H1 (cell line): ENCODE measurements at regions not wholly inside any gene's neighbourhood (a gene's known extent, or its start where the extent isn't known, plus 50 kb on each side); places are given as distances from the start of the nearest gene placed in this dataset.

Experiments used
- CTCF ChIA-PET: fragments of 300-600 bp; sonication (Branson Sonifier 250); formaldehyde crosslinking; loops from one replicate; lab custom pipeline; 2021; ENCODE audit not compliant: partially characterized antibody; lab: Charles Lee
- POLR2A ChIA-PET: fragments of 300-600 bp; sonication (Branson Sonifier 250); formaldehyde crosslinking; loops from one replicate; lab custom pipeline; 2021; ENCODE audit warnings: inconsistent platforms; ENCODE audit not compliant: partially characterized antibody; lab: Charles Lee
- DNase-seq, 2 experiments: peaks; one replicate each; pipeline versions ENCODE4 v3.0.0 to v3.0.0-alpha.2; 2010 to 2022; ENCODE audit warnings: low spot score in 2 of 2, low read depth in 1 of 2, mixed read lengths in 1 of 2
- FAIRE-seq: peaks from 2 replicates; lab custom pipeline; 2011; peaks lifted over from hg19 to GRCh38; lab: Jason Lieb, UNC
- H2AFZ ChIP-seq: 2 replicates; pipeline ENCODE4 v1.8.1; 2012; ENCODE audit warnings: low read length, inconsistent platforms
- H2AK5ac ChIP-seq: 2 replicates; pipeline ENCODE4 v1.6.1; 2013; ENCODE audit warnings: low read depth, low read length
- H2BK120ac ChIP-seq: replicated peaks from 2 replicates; pipeline ENCODE3; 2013; ENCODE audit warnings: low read depth, low read length, inconsistent platforms
- H2BK12ac ChIP-seq: 2 replicates; pipeline ENCODE4 v1.6.1; 2013; ENCODE audit warnings: low read depth, low read length
- H2BK15ac ChIP-seq: 2 replicates; pipeline ENCODE4 v1.6.1; 2013; ENCODE audit warnings: low read length
- H2BK20ac ChIP-seq: 2 replicates; pipeline ENCODE4 v1.6.1; 2013; ENCODE audit warnings: low read length
- H2BK5ac ChIP-seq: 2 replicates; pipeline ENCODE4 v1.6.1; 2013; ENCODE audit warnings: low read depth, low read length
- H3K14ac ChIP-seq: 2 replicates; pipeline ENCODE4 v1.6.1; 2013; ENCODE audit warnings: inconsistent platforms; ENCODE audit not compliant: insufficient read length
- H3K18ac ChIP-seq: 2 replicates; pipeline ENCODE4 v1.6.1; 2013; ENCODE audit warnings: low read length; ENCODE audit errors: extremely low read depth
- H3K23ac ChIP-seq: 2 replicates; pipeline ENCODE4 v1.6.1; 2013; ENCODE audit warnings: inconsistent platforms; ENCODE audit not compliant: insufficient read length
- H3K23me2 ChIP-seq: 2 replicates; pipeline ENCODE4 v1.6.1; 2013; ENCODE audit warnings: low read depth, low read length
- H3K27ac ChIP-seq: 2 replicates; pipeline ENCODE4 v1.6.1; 2011; ENCODE audit warnings: low read depth, low read length, inconsistent platforms
- H3K27me3 ChIP-seq, 4 experiments: replicated peaks in 1 of 4; 1 replicate in 1 of 4; 2 replicates in 3 of 4; pipeline versions ENCODE4 v1.6.1 to v1.8.1; 2011 to 2013; ENCODE audit warnings: low read length in 3 of 4, mild to moderate bottlenecking in 3 of 4, inconsistent platforms in 2 of 4, mixed read lengths in 2 of 4, moderate library complexity in 1 of 4; ENCODE audit not compliant: control insufficient read depth in 3 of 4, insufficient read depth in 3 of 4; ENCODE audit errors: extremely low read depth in 1 of 4
- H3K36me3 ChIP-seq, 4 experiments: 2 replicates each; pipeline versions ENCODE4 v1.6.1 to v1.8.1; 2011 to 2013; ENCODE audit warnings: mild to moderate bottlenecking in 4 of 4, low read length in 3 of 4, moderate library complexity in 2 of 4, control low read depth in 1 of 4, inconsistent platforms in 1 of 4; ENCODE audit not compliant: insufficient read depth in 4 of 4, control insufficient read depth in 2 of 4
- H3K4ac ChIP-seq: replicated peaks from 2 replicates; pipeline ENCODE3; 2013; ENCODE audit warnings: low read length, low read depth, mixed read lengths, inconsistent platforms; ENCODE audit not compliant: insufficient read length
- H3K4me1 ChIP-seq, 4 experiments: replicated peaks in 1 of 4; 1 replicate in 1 of 4; 2 replicates in 3 of 4; pipeline versions ENCODE4 v1.6.1 to v1.8.1; 2011 to 2013; ENCODE audit warnings: low read length in 3 of 4, inconsistent platforms in 2 of 4, mixed read lengths in 1 of 4; ENCODE audit not compliant: insufficient read depth in 4 of 4, control insufficient read depth in 3 of 4
- H3K4me2 ChIP-seq, 2 experiments: 2 replicates each; pipeline versions ENCODE4 v1.6.1 to v1.8.1; 2011 to 2013; ENCODE audit warnings: low read depth in 2 of 2, low read length in 2 of 2, control low read depth in 1 of 2, inconsistent platforms in 1 of 2, mild to moderate bottlenecking in 1 of 2; ENCODE audit not compliant: insufficient read depth in 1 of 2
- H3K4me3 ChIP-seq, 4 experiments: fragments of 200-600, 300-600 bp in 1 of 4; sonication (generic), shearing (Covaris generic), sonication (Bioruptor Twin) in 1 of 4; 2 replicates each; pipeline versions ENCODE4 v1.5.1 to v1.8.1; 2011 to 2016; ENCODE audit warnings: low read length in 4 of 4, low read depth in 3 of 4, control low read depth in 2 of 4, inconsistent platforms in 2 of 4, mild to moderate bottlenecking in 2 of 4, mixed read lengths in 1 of 4, moderate library complexity in 1 of 4; ENCODE audit not compliant: insufficient read depth in 2 of 4; ENCODE audit errors: extremely low read depth in 1 of 4
- H3K56ac ChIP-seq: replicated peaks from 2 replicates; pipeline ENCODE3; 2013; ENCODE audit warnings: low read depth, mild to moderate bottlenecking, mixed read lengths, low read length, inconsistent platforms; ENCODE audit not compliant: insufficient read length
- H3K79me1 ChIP-seq: 2 replicates; pipeline ENCODE4 v1.6.1; 2013; ENCODE audit warnings: low read depth, low read length, control low read depth
- H3K79me2 ChIP-seq, 2 experiments: 2 replicates each; pipeline versions ENCODE4 v1.6.1 to v1.8.1; 2012 to 2013; ENCODE audit warnings: low read length in 2 of 2, mild to moderate bottlenecking in 2 of 2, inconsistent platforms in 1 of 2; ENCODE audit not compliant: insufficient read depth in 2 of 2, control insufficient read depth in 1 of 2
- H3K9ac ChIP-seq, 4 experiments: replicated peaks in 1 of 4; 1 replicate in 1 of 4; 2 replicates in 3 of 4; pipeline versions ENCODE4 v1.6.1 to v1.8.1; 2011 to 2013; ENCODE audit warnings: low read depth in 3 of 4, low read length in 3 of 4, control low read depth in 2 of 4, mild to moderate bottlenecking in 2 of 4, moderate library complexity in 2 of 4, inconsistent platforms in 1 of 4; ENCODE audit errors: extremely low read depth in 1 of 4
- H3K9me3 ChIP-seq, 2 experiments: 2 replicates each; pipeline versions ENCODE4 v1.6.1 to v1.8.1; 2012 to 2013; ENCODE audit warnings: mild to moderate bottlenecking in 2 of 2, moderate library complexity in 2 of 2, control low read depth in 1 of 2, inconsistent platforms in 1 of 2, low read depth in 1 of 2, low read length in 1 of 2, mixed read lengths in 1 of 2; ENCODE audit not compliant: insufficient read depth in 2 of 2
- H4K20me1 ChIP-seq, 2 experiments: replicated peaks in 1 of 2; 2 replicates each; pipeline versions ENCODE3 to v1.8.1; 2011 to 2013; ENCODE audit warnings: inconsistent platforms in 2 of 2, low read length in 2 of 2, mild to moderate bottlenecking in 1 of 2; ENCODE audit not compliant: insufficient read depth in 2 of 2, control insufficient read depth in 1 of 2
- H4K5ac ChIP-seq: 2 replicates; pipeline ENCODE4 v1.6.1; 2013; ENCODE audit warnings: low read length, low read depth, mixed read lengths, inconsistent platforms; ENCODE audit not compliant: insufficient read length
- H4K8ac ChIP-seq: 2 replicates; pipeline ENCODE4 v1.8.0; 2013; ENCODE audit warnings: mild to moderate bottlenecking, moderate library complexity, low read length, inconsistent platforms; ENCODE audit not compliant: insufficient read depth; ENCODE audit errors: extremely low read depth
- H4K91ac ChIP-seq: replicated peaks from 2 replicates; pipeline ENCODE3; 2013; ENCODE audit warnings: low read length, mixed read lengths, inconsistent platforms; ENCODE audit not compliant: insufficient read length
- HDAC6 ChIP-seq: IDR thresholded peaks from one replicate; pipeline ENCODE4 v1.7.1; 2012; ENCODE audit warnings: low read depth, mild to moderate bottlenecking, inconsistent platforms, low read length, moderate library complexity
- KDM1A ChIP-seq: fragments of 200-600, 300-600 bp; sonication (generic); IDR thresholded peaks from 2 replicates; pipeline ENCODE4 v1.7.1; 2016; ENCODE audit warnings: mild to moderate bottlenecking, low read length, borderline replicate concordance
- NANOG ChIP-seq: IDR thresholded peaks from 2 replicates; pipeline ENCODE4 v1.6.1; 2011; ENCODE audit warnings: low read length, low read depth, mild to moderate bottlenecking, inconsistent platforms; ENCODE audit not compliant: insufficient read depth, poor library complexity, severe bottlenecking
- NRF1 ChIP-seq: IDR thresholded peaks from 2 replicates; pipeline ENCODE4 v1.6.1; 2011; ENCODE audit warnings: mild to moderate bottlenecking, low read depth, low read length, improper control_type of control experiment
- POLR2AphosphoS5 ChIP-seq: IDR thresholded peaks from 2 replicates; pipeline ENCODE4 v1.6.1; 2011; ENCODE audit warnings: low read depth, low read length
- RAD21 ChIP-seq, 2 experiments: IDR thresholded peaks in 1 of 2; conservative IDR thresholded peaks in 1 of 2; 2 replicates each; pipeline ENCODE4 v1.6.1; 2011; ENCODE audit warnings: low read depth in 2 of 2, low read length in 2 of 2, improper control_type of control experiment in 1 of 2, inconsistent platforms in 1 of 2, mild to moderate bottlenecking in 1 of 2, moderate library complexity in 1 of 2
- RNF2 ChIP-seq: fragments of 200-900, 300-1000 bp; sonication (generic); IDR thresholded peaks from 2 replicates; pipeline ENCODE4 v1.7.1; 2016; ENCODE audit warnings: borderline replicate concordance, low read depth, mild to moderate bottlenecking, antibody characterized with exemption, low read length; ENCODE audit not compliant: poor library complexity, severe bottlenecking; ENCODE audit errors: missing control alignments
- SIN3A ChIP-seq, 2 experiments: IDR thresholded peaks in 1 of 2; conservative IDR thresholded peaks in 1 of 2; 2 replicates each; pipeline ENCODE4 v1.6.1; 2011 to 2012; ENCODE audit warnings: low read length in 2 of 2, improper control_type of control experiment in 1 of 2, low read depth in 1 of 2, mild to moderate bottlenecking in 1 of 2
- SUZ12 ChIP-seq: fragments of 200-600 bp; sonication (generic); IDR thresholded peaks from 2 replicates; pipeline ENCODE4 v1.6.1; 2012; ENCODE audit warnings: mild to moderate bottlenecking, inconsistent platforms, low read length, moderate library complexity, mixed read lengths
- TAF7 ChIP-seq: optimal IDR thresholded peaks from 2 replicates; pipeline ENCODE3; 2011; ENCODE audit warnings: low read depth, mild to moderate bottlenecking, inconsistent platforms, low read length, moderate library complexity, borderline replicate concordance
- TBP ChIP-seq: IDR thresholded peaks from 2 replicates; pipeline ENCODE4 v1.6.1; 2011; ENCODE audit warnings: low read depth, low read length, improper control_type of control experiment
- TCF12 ChIP-seq: IDR thresholded peaks from 2 replicates; pipeline ENCODE4 v1.6.1; 2011; ENCODE audit warnings: low read depth, mild to moderate bottlenecking, low read length

GRCh38 chr10:65367706-65368105, 1558.1 kb upstream of the LRRTM3 start:
- FAIRE-seq: no peak
- no peak for DNase-seq
- ChIA-PET CTCF (no interaction called here), POLR2A (no interaction called here)
- no peaks in the 10 kb centered on the region for H3K79me2 ChIP-seq
- H3K4me3 ChIP-seq: no peak overlapping the region
- no peak overlapping the region for H4K5ac ChIP-seq
- no peaks in the 10 kb centered on the region for H4K20me1 ChIP-seq
- H2AFZ ChIP-seq: no peak overlapping the region
- H2BK15ac ChIP-seq: no peak overlapping the region
- H2AK5ac ChIP-seq: no peak overlapping the region
- no peak overlapping the region for H2BK20ac ChIP-seq
- no peak overlapping the region for H4K8ac ChIP-seq
- no peak overlapping the region for H2BK5ac ChIP-seq
- H4K91ac ChIP-seq: no peak overlapping the region
- H3K36me3 ChIP-seq: no peaks in the 10 kb centered on the region
- no peak overlapping the region for H3K27ac ChIP-seq
- no peaks in the 10 kb centered on the region for H3K9me3 ChIP-seq
- no peak overlapping the region for H2BK12ac ChIP-seq
- no peak overlapping the region for H3K4ac ChIP-seq
- H3K27me3 ChIP-seq: no peaks in the 10 kb centered on the region
- H3K79me1 ChIP-seq: no peaks in the 10 kb centered on the region
- H3K23ac ChIP-seq: no peak overlapping the region
- no peaks in the 10 kb centered on the region for H3K23me2 ChIP-seq
- H3K14ac ChIP-seq: no peak overlapping the region
- H3K4me2 ChIP-seq: no peak overlapping the region
- H3K4me1 ChIP-seq: no peaks in the 10 kb centered on the region
- no peak overlapping the region for H3K9ac ChIP-seq
- no peak overlapping the region for H3K56ac ChIP-seq
- no peak overlapping the region for H3K18ac ChIP-seq
- TF ChIP-seq TBP (no peak), HDAC6 (no peak), NRF1 (no peak), TCF12 (no peak), SIN3A (conservative IDR thresholded peaks at IDR 0.05 in 1 of 2, IDR thresholded peaks at IDR 0.05 in 1 of 2; ENCODE audit: low read depth in 1 of 2, low read length in 2 of 2) (no peak), RNF2 (no peak), SUZ12 (no peak), RAD21 (IDR thresholded peaks at IDR 0.05 in 1 of 2, conservative IDR thresholded peaks at IDR 0.05 in 1 of 2; ENCODE audit: low read depth in 2 of 2, low read length in 2 of 2) (no peak), POLR2AphosphoS5 (no peak), NANOG (no peak), TAF7 (no peak), KDM1A (no peak)
- no peak overlapping the region for H2BK120ac ChIP-seq
